NB4 (cell line): ENCODE measurements at regions not wholly inside any gene's neighbourhood (a gene's known extent, or its start where the extent isn't known, plus 50 kb on each side); places are given as distances from the start of the nearest gene placed in this dataset.

ENCODE experiments used
- DNase-seq: peaks from one replicate; pipeline ENCODE4 v3.0.0; 2010; ENCODE audit warnings: low read depth
- H3K4me3 ChIP-seq: one replicate; pipeline ENCODE4 v1.5.1; 2011; ENCODE audit warnings: mild to moderate bottlenecking, low read depth, low read length, moderate library complexity
- CTCF ChIP-seq: IDR thresholded peaks from one replicate; pipeline ENCODE4 v1.5.1; 2012; ENCODE audit warnings: low read depth, low read length
- MAX ChIP-seq: IDR thresholded peaks from 2 replicates; pipeline ENCODE4 v1.6.1; 2011; ENCODE audit warnings: low read depth, low read length
- MYC ChIP-seq: IDR thresholded peaks from 2 replicates; pipeline ENCODE4 v1.6.1; 2011; ENCODE audit warnings: low read depth, low read length
- POLR2A ChIP-seq: IDR thresholded peaks from 2 replicates; pipeline ENCODE4 v1.6.1; 2011; ENCODE audit warnings: mild to moderate bottlenecking; ENCODE audit not compliant: insufficient read length; ENCODE audit errors: extremely low read depth

GRCh38 chr18:27261769-27262549, 76.9 kb upstream of the CHST9 start:
- no peak for TF ChIP-seq MYC
- no peak for TF ChIP-seq POLR2A
- no peak for TF ChIP-seq MAX
- TF ChIP-seq CTCF = no peak

GRCh38 chr18:27253571-27253970, 68.5 kb upstream of the CHST9 start:
- no peak overlapping the region for H3K4me3 ChIP-seq
- DNase-seq = no peak
- no peak for TF ChIP-seq CTCF

More at GRCh38 chr18:27261769-27262549, 76.9 kb upstream of the CHST9 start:
- H3K4me3 ChIP-seq = no peak overlapping the region
- no peak for DNase-seq

GRCh38 chr18:27250471-27250870, 65.4 kb upstream of the CHST9 start:
- no peak for DNase-seq
- no peak overlapping the region for H3K4me3 ChIP-seq
- no peak for TF ChIP-seq POLR2A
- TF ChIP-seq MAX = no peak
- TF ChIP-seq CTCF = no peak

GRCh38 chr18:27249933-27250332, 64.8 kb upstream of the CHST9 start:
- H3K4me3 ChIP-seq = no peak overlapping the region
- no peak for DNase-seq
- TF ChIP-seq MYC = no peak
- no peak for TF ChIP-seq POLR2A
- TF ChIP-seq MAX = no peak
- no peak for TF ChIP-seq CTCF

GRCh38 chr18:27244259-27244658, 59.2 kb upstream of the CHST9 start:
- no peak for TF ChIP-seq MAX
- no peak for TF ChIP-seq MYC
- no peak for TF ChIP-seq CTCF
- TF ChIP-seq POLR2A = no peak
- H3K4me3 ChIP-seq = no peak overlapping the region
- DNase-seq = no peak
